ENCODE measurements at regions not wholly inside any gene's neighbourhood (a gene's known extent, or its start where the extent isn't known, plus 50 kb on each side); places are given as distances from the start of the nearest gene placed in this dataset.

DNA sequence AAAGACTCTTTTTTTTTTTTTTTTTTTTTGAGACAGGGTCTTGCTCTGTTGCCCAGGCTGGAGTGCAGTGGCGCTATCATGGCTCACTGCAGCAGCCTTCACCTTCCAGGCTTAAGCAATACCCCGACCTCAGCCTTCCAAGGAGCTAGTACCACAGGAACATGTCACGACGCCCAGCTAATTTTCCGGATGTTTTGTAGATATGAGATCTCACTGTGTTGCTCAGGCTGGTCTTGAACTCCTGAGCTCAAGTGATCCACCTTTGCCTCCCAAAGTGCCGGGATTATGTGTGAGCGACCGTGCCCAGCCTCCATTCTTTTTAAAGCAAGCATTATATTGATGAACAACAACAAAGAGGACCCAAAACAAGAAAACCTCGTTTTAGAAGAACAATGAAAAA, 307.1 kb upstream of the ID2 start:
- TF ChIP-seq TAF1 (IDR thresholded peaks at IDR 0.05; ENCODE audit: low read depth) = no peak
- TF ChIP-seq ZBTB7A (IDR thresholded peaks at IDR 0.05; ENCODE audit: low read depth) = no peak
- no peak for TF ChIP-seq NFIC (IDR thresholded peaks at IDR 0.05)
- no peak for TF ChIP-seq YY1 (IDR thresholded peaks at IDR 0.05; ENCODE audit: low read depth)
- no peak for TF ChIP-seq FOXM1 (IDR thresholded peaks at IDR 0.05; ENCODE audit: borderline replicate concordance, low read depth)
- TF ChIP-seq EP300 (IDR thresholded peaks at IDR 0.05; ENCODE audit: borderline replicate concordance) = no peak
- TF ChIP-seq RAD21 (IDR thresholded peaks at IDR 0.05; ENCODE audit: low read depth) = no peak
- no peak for TF ChIP-seq EGR1 (IDR thresholded peaks at IDR 0.05)
- TF ChIP-seq, protein P1, sequence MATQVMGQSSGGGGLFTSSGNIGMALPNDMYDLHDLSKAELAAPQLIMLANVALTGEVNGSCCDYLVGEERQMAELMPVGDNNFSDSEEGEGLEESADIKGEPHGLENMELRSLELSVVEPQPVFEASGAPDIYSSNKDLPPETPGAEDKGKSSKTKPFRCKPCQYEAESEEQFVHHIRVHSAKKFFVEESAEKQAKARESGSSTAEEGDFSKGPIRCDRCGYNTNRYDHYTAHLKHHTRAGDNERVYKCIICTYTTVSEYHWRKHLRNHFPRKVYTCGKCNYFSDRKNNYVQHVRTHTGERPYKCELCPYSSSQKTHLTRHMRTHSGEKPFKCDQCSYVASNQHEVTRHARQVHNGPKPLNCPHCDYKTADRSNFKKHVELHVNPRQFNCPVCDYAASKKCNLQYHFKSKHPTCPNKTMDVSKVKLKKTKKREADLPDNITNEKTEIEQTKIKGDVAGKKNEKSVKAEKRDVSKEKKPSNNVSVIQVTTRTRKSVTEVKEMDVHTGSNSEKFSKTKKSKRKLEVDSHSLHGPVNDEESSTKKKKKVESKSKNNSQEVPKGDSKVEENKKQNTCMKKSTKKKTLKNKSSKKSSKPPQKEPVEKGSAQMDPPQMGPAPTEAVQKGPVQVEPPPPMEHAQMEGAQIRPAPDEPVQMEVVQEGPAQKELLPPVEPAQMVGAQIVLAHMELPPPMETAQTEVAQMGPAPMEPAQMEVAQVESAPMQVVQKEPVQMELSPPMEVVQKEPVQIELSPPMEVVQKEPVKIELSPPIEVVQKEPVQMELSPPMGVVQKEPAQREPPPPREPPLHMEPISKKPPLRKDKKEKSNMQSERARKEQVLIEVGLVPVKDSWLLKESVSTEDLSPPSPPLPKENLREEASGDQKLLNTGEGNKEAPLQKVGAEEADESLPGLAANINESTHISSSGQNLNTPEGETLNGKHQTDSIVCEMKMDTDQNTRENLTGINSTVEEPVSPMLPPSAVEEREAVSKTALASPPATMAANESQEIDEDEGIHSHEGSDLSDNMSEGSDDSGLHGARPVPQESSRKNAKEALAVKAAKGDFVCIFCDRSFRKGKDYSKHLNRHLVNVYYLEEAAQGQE (IDR thresholded peaks at IDR 0.05; ENCODE audit: low read depth) = no peak
- no peak for TF ChIP-seq TCF12 (IDR thresholded peaks at IDR 0.05; ENCODE audit: low read depth)
- TF ChIP-seq, protein P2, sequence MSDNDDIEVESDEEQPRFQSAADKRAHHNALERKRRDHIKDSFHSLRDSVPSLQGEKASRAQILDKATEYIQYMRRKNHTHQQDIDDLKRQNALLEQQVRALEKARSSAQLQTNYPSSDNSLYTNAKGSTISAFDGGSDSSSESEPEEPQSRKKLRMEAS (IDR thresholded peaks at IDR 0.05) = no peak
- no peak for TF ChIP-seq TEAD4 (IDR thresholded peaks at IDR 0.05)
- no peak for TF ChIP-seq CREB1 (IDR thresholded peaks at IDR 0.05; ENCODE audit: low read depth)
- TF ChIP-seq, protein P3, sequence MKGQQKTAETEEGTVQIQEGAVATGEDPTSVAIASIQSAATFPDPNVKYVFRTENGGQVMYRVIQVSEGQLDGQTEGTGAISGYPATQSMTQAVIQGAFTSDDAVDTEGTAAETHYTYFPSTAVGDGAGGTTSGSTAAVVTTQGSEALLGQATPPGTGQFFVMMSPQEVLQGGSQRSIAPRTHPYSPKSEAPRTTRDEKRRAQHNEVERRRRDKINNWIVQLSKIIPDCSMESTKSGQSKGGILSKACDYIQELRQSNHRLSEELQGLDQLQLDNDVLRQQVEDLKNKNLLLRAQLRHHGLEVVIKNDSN (IDR thresholded peaks at IDR 0.05) = no peak
- TF ChIP-seq CEBPB (IDR thresholded peaks at IDR 0.05) = no peak

DNA sequence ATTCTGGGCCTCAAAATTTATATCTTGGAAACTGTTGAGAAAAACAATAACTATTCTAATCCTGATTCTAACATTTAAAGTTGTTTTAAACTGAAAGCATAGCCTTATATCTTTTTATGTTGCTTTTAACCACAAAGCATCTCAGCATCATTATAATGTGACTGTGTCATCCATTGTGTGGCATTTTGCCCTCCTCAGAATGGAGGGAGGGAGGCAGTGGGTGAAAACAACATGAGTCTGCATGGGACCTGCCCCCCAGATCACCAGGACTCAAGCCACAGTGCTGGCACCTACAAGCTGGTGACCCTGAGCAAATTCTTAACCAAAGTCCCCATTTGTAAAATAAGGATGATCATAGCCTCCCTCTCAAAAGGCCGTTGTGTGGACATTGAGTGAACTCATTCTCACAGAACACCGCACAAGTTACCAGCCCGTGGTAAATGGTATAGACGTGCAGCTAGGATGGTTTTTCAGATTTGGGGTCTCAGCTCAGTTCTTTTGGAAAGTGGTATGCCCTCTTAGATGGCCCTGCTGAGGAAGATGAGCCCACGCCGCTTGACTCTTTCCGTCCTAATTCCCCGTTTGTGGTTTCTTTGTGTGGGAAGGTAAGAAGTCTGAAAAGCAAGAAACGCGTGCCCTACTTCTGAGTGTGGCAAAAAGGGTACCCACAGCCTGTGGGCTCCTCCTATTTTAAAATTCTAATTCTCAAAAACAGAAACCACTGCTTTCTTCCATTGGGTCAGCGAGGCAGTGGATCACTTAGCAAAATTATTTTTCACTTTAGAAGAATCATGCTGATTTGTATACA, 305.0 kb upstream of the ID2 start:
- TF ChIP-seq CREB1 (IDR thresholded peaks at IDR 0.05; ENCODE audit: low read depth) (no peak), CEBPB (IDR thresholded peaks at IDR 0.05) (no peak), TAF1 (IDR thresholded peaks at IDR 0.05; ENCODE audit: low read depth) (no peak), NFIC (IDR thresholded peaks at IDR 0.05) (no peak), FOXM1 (IDR thresholded peaks at IDR 0.05; ENCODE audit: borderline replicate concordance, low read depth) (no peak), EGR1 (IDR thresholded peaks at IDR 0.05) (no peak), EP300 (IDR thresholded peaks at IDR 0.05; ENCODE audit: borderline replicate concordance) (no peak), RAD21 (IDR thresholded peaks at IDR 0.05; ENCODE audit: low read depth) (no peak), TCF12 (IDR thresholded peaks at IDR 0.05; ENCODE audit: low read depth) (no peak), ZBTB7A (IDR thresholded peaks at IDR 0.05; ENCODE audit: low read depth) (no peak), YY1 (IDR thresholded peaks at IDR 0.05; ENCODE audit: low read depth) (no peak), TEAD4 (IDR thresholded peaks at IDR 0.05) (no peak)
- TF ChIP-seq, protein P3 (IDR thresholded peaks at IDR 0.05) = no peak
- TF ChIP-seq, protein P2 (IDR thresholded peaks at IDR 0.05) = no peak
- TF ChIP-seq, protein P1 (IDR thresholded peaks at IDR 0.05; ENCODE audit: low read depth) = no peak

DNA sequence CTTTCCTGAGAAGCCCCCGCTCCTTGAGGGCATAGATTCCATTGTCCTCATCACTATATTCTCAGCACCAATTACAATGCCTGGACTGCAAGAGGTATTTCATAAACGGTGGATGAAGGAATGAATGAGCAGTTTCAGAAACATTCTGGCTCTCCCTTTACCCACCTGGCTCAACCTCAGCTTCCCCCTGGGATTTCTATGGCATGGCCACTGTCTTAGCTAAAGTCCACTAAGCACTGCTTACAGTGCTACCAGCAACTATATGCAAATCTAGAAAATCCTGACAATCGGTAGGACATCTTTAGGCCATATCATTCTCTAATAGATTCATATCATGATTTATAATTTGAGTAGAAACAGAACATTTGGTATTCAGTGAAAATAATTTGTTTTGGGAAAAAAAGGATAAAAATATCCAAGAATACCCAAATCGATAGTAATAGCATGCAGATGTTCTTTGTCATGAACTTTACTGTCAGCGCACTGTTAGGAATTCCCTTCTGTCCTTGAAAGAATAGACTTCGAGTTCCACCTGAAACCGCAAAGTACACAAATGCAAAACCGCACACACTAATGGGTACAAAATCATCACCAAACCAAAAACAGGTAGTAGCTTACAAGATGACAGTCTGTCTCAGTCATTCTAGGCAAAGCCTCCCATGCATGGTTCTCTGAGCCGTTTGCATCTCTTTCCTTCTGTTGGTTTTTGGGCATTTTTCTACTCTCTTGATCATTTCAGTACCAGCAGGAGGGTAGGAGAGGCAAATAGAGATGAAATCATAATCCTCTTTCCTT, 303.6 kb upstream of the ID2 start:
- TF ChIP-seq, protein P1 (IDR thresholded peaks at IDR 0.05; ENCODE audit: low read depth) = no peak
- TF ChIP-seq TCF12 (IDR thresholded peaks at IDR 0.05; ENCODE audit: low read depth) = no peak
- no peak for TF ChIP-seq YY1 (IDR thresholded peaks at IDR 0.05; ENCODE audit: low read depth)
- TF ChIP-seq NFIC (IDR thresholded peaks at IDR 0.05) = no peak
- TF ChIP-seq, protein P2 (IDR thresholded peaks at IDR 0.05) = no peak
- TF ChIP-seq, protein P3 (IDR thresholded peaks at IDR 0.05) = no peak
